LNCaP clone FGC (cell line): ENCODE measurements at regions not wholly inside any gene's neighbourhood (a gene's known extent, or its start where the extent isn't known, plus 50 kb on each side); places are given as distances from the start of the nearest gene placed in this dataset.

ENCODE experiments used
- DNase-seq: peaks from one replicate; pipeline ENCODE4 v3.0.0-alpha.2; 2011; ENCODE audit warnings: low read depth
- H3K4me3 ChIP-seq: 2 replicates; pipeline ENCODE4 v1.5.1; 2011; ENCODE audit warnings: mild to moderate bottlenecking, low read depth, low read length, control low read depth
- TF ChIP-seq, protein P1 (sequence below): IDR thresholded peaks from 2 replicates; pipeline ENCODE4 v1.5.1; 2012; ENCODE audit warnings: mild to moderate bottlenecking; ENCODE audit not compliant: control insufficient read depth, insufficient read depth; ENCODE audit errors: extremely low read depth

- TF ChIP-seq, protein P1, sequence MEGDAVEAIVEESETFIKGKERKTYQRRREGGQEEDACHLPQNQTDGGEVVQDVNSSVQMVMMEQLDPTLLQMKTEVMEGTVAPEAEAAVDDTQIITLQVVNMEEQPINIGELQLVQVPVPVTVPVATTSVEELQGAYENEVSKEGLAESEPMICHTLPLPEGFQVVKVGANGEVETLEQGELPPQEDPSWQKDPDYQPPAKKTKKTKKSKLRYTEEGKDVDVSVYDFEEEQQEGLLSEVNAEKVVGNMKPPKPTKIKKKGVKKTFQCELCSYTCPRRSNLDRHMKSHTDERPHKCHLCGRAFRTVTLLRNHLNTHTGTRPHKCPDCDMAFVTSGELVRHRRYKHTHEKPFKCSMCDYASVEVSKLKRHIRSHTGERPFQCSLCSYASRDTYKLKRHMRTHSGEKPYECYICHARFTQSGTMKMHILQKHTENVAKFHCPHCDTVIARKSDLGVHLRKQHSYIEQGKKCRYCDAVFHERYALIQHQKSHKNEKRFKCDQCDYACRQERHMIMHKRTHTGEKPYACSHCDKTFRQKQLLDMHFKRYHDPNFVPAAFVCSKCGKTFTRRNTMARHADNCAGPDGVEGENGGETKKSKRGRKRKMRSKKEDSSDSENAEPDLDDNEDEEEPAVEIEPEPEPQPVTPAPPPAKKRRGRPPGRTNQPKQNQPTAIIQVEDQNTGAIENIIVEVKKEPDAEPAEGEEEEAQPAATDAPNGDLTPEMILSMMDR: no peak
- H3K4me3 ChIP-seq: no peak overlapping the region
- no peak for DNase-seq
Observed at GRCh38 chr2:181319286-181319685, 137.9 kb upstream of the ITGA4 start.

- TF ChIP-seq, protein P1: no peak
- DNase-seq: no peak
- H3K4me3 ChIP-seq: no peak overlapping the region
Observed at GRCh38 chr2:181320638-181321037, 136.5 kb upstream of the ITGA4 start.

DNA sequence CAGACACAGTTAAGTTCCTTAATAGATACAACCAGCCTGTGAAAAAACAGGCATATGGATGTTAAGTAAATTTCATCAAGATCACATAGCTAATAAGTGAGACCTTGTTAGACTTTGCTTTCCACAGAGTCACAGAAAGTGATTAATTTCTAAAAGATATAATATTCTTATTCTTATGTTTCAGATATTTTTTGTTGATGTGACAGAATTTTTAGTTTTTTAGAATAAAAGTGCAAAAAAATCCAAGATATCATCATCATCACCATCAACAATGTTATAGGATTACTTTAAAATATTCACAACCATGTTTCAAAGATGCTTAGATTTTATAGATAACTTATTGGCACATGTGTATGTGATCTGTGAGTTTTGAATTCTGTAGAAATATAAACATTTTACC is 132.3 kb upstream of the ITGA4 start:
- TF ChIP-seq, protein P1: no peak
- no peak for DNase-seq
- H3K4me3 ChIP-seq: no peak overlapping the region

DNA sequence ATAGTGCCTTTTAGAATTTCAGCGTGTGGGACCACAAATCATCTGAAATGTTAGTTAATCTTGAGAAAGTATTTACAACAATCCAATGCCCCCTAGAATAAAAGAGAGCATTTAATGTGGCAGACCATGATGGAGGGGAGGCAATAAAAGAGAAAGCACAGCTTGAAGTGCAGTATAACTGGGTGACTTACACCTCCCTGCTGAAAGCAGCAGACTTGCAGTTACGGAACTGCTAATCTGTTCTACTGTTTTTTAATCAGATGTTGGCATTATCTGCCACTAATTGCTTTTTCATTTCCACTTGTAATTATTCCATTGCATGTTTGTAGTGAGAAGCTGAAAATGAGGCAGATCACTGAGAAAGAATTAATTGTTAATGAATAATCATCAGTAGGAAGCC is 130.5 kb upstream of the ITGA4 start:
- H3K4me3 ChIP-seq: no peak overlapping the region
- TF ChIP-seq, protein P1: no peak
- no peak for DNase-seq

GRCh38 chr2:181330286-181330685 is 126.9 kb upstream of the ITGA4 start:
- no peak for DNase-seq
- TF ChIP-seq, protein P1: no peak
- H3K4me3 ChIP-seq: no peak overlapping the region

- H3K4me3 ChIP-seq: no peak overlapping the region
- TF ChIP-seq, protein P1: no peak
- no peak for DNase-seq
Observed at GRCh38 chr2:181332044-181332605, 125.1 kb upstream of the ITGA4 start.

GRCh38 chr2:181334158-181334826 is 122.9 kb upstream of the ITGA4 start:
- TF ChIP-seq, protein P1: no peak
- DNase-seq: no peak

More at GRCh38 chr2:181334158-181334826, 122.9 kb upstream of the ITGA4 start:
- no peak overlapping the region for H3K4me3 ChIP-seq
